HEK293T (cell line): ENCODE measurements at regions not wholly inside any gene's neighbourhood (a gene's known extent, or its start where the extent isn't known, plus 50 kb on each side); places are given as distances from the start of the nearest gene placed in this dataset.

Source experiments
- BHLHE40 ChIP-seq: fragments of 450-650 bp; IDR thresholded peaks from 2 replicates; pipeline ENCODE4 v1.6.1; 2016; ENCODE audit warnings: mild to moderate bottlenecking, moderate library complexity, borderline replicate concordance
- ELF4 ChIP-seq: fragments of 450-650 bp; IDR thresholded peaks from 2 replicates; pipeline ENCODE4 v1.6.1; 2017; ENCODE audit warnings: antibody characterized with exemption
- FOXK2 ChIP-seq: fragments of 450-650 bp; IDR thresholded peaks from 2 replicates; pipeline ENCODE4 v1.6.1; 2016; ENCODE audit warnings: mild to moderate bottlenecking
- FOXM1 ChIP-seq: fragments of 450-650 bp; IDR thresholded peaks from 2 replicates; pipeline ENCODE4 v1.6.1; 2017; ENCODE audit warnings: mild to moderate bottlenecking, borderline replicate concordance
- HDGF ChIP-seq: fragments of 450-650 bp; IDR thresholded peaks from 2 replicates; pipeline ENCODE4 v1.6.1; 2017; ENCODE audit warnings: antibody characterized with exemption, borderline replicate concordance
- L3MBTL2 ChIP-seq: fragments of 450-650 bp; conservative IDR thresholded peaks from 2 replicates; pipeline ENCODE4 v1.6.1; 2016; ENCODE audit warnings: mild to moderate bottlenecking
- LEF1 ChIP-seq: fragments of 450-650 bp; IDR thresholded peaks from 2 replicates; pipeline ENCODE4 v1.6.1; 2017; ENCODE audit warnings: mild to moderate bottlenecking, borderline replicate concordance
- NFRKB ChIP-seq: fragments of 450-650 bp; IDR thresholded peaks from 2 replicates; pipeline ENCODE4 v1.6.1; 2016; ENCODE audit warnings: mild to moderate bottlenecking, moderate library complexity
- SP1 ChIP-seq: fragments of 450-650 bp; IDR thresholded peaks from 2 replicates; pipeline ENCODE4 v1.6.1; 2017
- TARDBP ChIP-seq: fragments of 450-650 bp; IDR thresholded peaks from 2 replicates; pipeline ENCODE4 v1.6.1; 2016
- TF ChIP-seq, protein P1 (sequence below): fragments of 450-650 bp; IDR thresholded peaks from 2 replicates; pipeline ENCODE4 v1.6.1; 2016

DNA sequence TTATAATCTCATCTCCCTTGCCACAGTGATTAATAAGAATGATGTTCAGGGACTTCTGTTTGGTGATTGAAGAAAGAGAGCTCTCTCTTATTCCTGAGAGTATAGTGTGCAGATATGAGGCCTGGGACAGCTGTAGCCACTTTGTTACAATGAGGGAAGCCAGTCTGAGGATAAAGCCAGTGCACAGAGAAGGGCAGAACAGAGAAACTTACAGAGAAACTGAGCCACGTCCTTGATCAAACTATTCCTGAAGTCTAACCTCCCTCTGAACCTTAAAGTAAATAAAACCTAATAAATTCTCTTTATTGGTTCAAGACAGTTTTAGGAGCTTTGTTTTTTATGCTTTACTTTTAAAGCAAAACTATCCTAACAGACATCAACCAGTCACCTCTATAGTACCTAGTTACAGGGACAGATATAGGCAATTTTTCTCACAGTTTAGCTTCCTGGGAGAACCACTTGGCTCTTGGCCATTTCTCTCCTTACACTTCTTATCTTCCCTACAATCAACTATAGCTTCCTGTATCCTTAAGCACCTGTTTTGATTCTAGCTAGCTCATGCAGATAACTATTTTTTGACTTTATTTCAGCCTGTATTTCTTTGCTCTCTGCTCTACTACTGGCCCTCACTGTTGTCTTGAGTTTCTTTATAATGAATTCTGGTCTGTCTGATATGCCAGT, 284.4 kb downstream of the SHQ1 start:
- no peak for TF ChIP-seq HDGF
- no peak for TF ChIP-seq BHLHE40
- no peak for TF ChIP-seq NFRKB
- no peak for TF ChIP-seq TARDBP
- no peak for TF ChIP-seq L3MBTL2
- TF ChIP-seq, protein P1, sequence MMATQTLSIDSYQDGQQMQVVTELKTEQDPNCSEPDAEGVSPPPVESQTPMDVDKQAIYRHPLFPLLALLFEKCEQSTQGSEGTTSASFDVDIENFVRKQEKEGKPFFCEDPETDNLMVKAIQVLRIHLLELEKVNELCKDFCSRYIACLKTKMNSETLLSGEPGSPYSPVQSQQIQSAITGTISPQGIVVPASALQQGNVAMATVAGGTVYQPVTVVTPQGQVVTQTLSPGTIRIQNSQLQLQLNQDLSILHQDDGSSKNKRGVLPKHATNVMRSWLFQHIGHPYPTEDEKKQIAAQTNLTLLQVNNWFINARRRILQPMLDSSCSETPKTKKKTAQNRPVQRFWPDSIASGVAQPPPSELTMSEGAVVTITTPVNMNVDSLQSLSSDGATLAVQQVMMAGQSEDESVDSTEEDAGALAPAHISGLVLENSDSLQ: no peak
- TF ChIP-seq FOXM1: no peak
- TF ChIP-seq SP1: no peak
- no peak for TF ChIP-seq ELF4
- no peak for TF ChIP-seq LEF1
- TF ChIP-seq FOXK2: no peak
